Naive B cell (primary cell): ENCODE measurements at regions not wholly inside any gene's neighbourhood (a gene's known extent, or its start where the extent isn't known, plus 50 kb on each side); places are given as distances from the start of the nearest gene placed in this dataset.

ENCODE experiments used
- ATAC-seq, 2 donors: fragments of 150-1000 bp; cut with Tn5 transposase; 2 replicates each; pipeline ENCODE4 v1.10.0; 2021; ENCODE audit warnings: low read depth in 2 of 2, mild to moderate bottlenecking in 2 of 2, moderate library complexity in 2 of 2
- DNase-seq: peaks from one replicate; pipeline ENCODE4 v3.0.0; 2022
- H3K27ac Mint-ChIP-seq, 6 donors: one replicate each; pipeline ENCODE4 v1.8.0; 2020 to 2022; ENCODE audit warnings: mild to moderate bottlenecking in 6 of 6, mixed read lengths in 6 of 6, moderate library complexity in 5 of 6, inconsistent platforms in 2 of 6
- H3K27me3 Mint-ChIP-seq, 3 donors: one replicate each; pipeline ENCODE4 v1.8.0; 2021 to 2022; ENCODE audit warnings: mixed read lengths in 3 of 3, mild to moderate bottlenecking in 1 of 3
- H3K36me3 Mint-ChIP-seq, 2 donors: one replicate each; pipeline ENCODE4 v1.8.0; 2020 to 2022; ENCODE audit warnings: mixed read lengths in 2 of 2, inconsistent platforms in 1 of 2, mild to moderate bottlenecking in 1 of 2
- H3K4me1 Mint-ChIP-seq, 3 donors: one replicate each; pipeline ENCODE4 v1.8.0; 2020 to 2022; ENCODE audit warnings: mixed read lengths in 3 of 3, inconsistent platforms in 1 of 3, mild to moderate bottlenecking in 1 of 3, moderate library complexity in 1 of 3
- H3K4me3 Mint-ChIP-seq, 8 donors: one replicate each; pipeline ENCODE4 v1.8.0; 2020 to 2022; ENCODE audit warnings: mild to moderate bottlenecking in 8 of 8, mixed read lengths in 8 of 8, moderate library complexity in 8 of 8, inconsistent platforms in 2 of 8
- H3K9me3 Mint-ChIP-seq, 7 donors: one replicate each; pipeline ENCODE4 v1.8.0; 2020 to 2022; ENCODE audit warnings: mixed read lengths in 7 of 7, mild to moderate bottlenecking in 5 of 7, inconsistent platforms in 2 of 7, moderate library complexity in 1 of 7

- Mint-ChIP-seq H3K27ac (no peak overlapping the region), H3K4me3 (no peak overlapping the region), H3K9me3 (peaks cover 0 to 11% (median 3%) of the 10 kb centered on the region in 7 donors), H3K27me3 (no peaks in the 10 kb centered on the region), H3K36me3 (no peaks in the 10 kb centered on the region), H3K4me1 (no peaks in the 10 kb centered on the region)
- no peak for ATAC-seq
- DNase-seq: no peak
These were observed 424.9 kb downstream of the CENPC start for GRCh38 chr4:67120369-67120768.

- no peak overlapping the region for H3K4me3 Mint-ChIP-seq
These were observed 436.0 kb downstream of the CENPC start for GRCh38 chr4:67109276-67109675.

GRCh38 chr4:67106861-67107460 is 438.3 kb downstream of the CENPC start:
- Mint-ChIP-seq H3K4me1 (no peaks in the 10 kb centered on the region), H3K27me3 (peaks cover 0 to 4% (median 0%) of the 10 kb centered on the region in 3 donors), H3K27ac (no peak overlapping the region), H3K36me3 (no peaks in the 10 kb centered on the region), H3K4me3 (no peak overlapping the region), H3K9me3 (peaks cover 0 to 4% (median 0%) of the 10 kb centered on the region in 7 donors)
- DNase-seq: no peak
- ATAC-seq: no peak

More at GRCh38 chr4:67109276-67109675, 436.0 kb downstream of the CENPC start:
- H3K27ac Mint-ChIP-seq: no peak overlapping the region
- ATAC-seq (no peak), DNase-seq (no peak)
- H3K4me1 Mint-ChIP-seq: no peaks in the 10 kb centered on the region
- H3K36me3 Mint-ChIP-seq: no peaks in the 10 kb centered on the region
- H3K27me3 Mint-ChIP-seq: no peaks in the 10 kb centered on the region
- H3K9me3 Mint-ChIP-seq: peaks cover 0 to 2% (median 0%) of the 10 kb centered on the region in 7 donors

DNA sequence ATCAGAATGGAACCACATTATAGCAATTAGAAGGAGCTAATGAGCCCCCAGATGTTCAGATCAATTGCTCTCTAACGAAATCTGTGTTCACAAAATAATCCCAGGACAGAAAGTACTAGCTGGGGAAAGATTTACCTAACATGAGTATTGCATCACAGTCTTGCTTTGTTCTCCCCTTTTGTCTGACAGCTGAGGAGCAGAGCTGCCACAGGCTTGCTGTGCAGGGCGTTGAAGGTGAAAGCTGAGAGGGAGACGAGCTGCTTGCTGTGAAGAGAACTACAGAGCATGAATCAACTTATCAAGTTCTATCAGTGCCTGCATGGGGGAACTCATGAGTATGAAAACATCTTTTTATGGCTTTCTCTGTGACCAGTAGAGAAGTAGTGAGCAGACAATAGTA is 441.2 kb downstream of the CENPC start:
- Mint-ChIP-seq H3K4me1 (no peaks in the 10 kb centered on the region), H3K4me3 (no peak overlapping the region), H3K27me3 (peaks cover 0 to 4% (median 0%) of the 10 kb centered on the region in 3 donors), H3K27ac (no peak overlapping the region), H3K36me3 (no peaks in the 10 kb centered on the region), H3K9me3 (peaks cover 0 to 4% (median 0%) of the 10 kb centered on the region in 7 donors)
- ATAC-seq (no peak), DNase-seq (no peak)

DNA sequence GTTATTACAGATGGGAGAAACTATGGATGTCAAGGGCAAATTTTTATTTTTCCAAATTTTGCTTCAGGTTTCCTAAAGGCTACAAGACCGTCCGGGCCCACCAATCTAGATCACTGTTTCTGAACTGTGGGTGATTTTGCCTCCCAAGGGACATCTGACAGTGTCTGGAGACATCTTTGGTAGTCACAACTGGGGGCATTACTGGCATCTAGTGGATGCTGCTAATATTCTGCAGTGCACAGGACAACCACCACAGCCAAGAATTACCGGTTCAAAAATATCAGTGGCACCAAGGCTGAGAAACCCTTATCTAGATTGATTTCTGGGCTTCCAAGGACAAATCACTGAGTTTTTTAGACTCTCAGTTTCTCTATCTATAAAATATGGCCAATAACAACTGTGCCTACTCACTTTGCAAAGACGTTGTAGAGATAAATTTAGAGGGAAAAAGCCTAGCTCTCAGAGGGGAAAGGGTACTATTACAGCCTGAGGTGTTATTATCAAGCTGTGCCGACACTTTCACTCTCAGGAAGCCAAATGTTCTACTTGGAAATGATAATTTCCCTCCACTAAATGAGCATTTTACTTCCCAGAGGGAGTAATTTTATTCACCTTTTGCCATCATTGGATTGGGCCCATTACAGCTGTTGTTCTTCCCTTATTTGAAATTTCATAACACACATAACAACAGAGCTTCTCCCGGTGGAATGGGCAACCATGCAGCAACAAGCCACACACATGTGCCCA is 442.1 kb downstream of the CENPC start:
- Mint-ChIP-seq H3K4me3 (no peak overlapping the region), H3K27ac (no peak overlapping the region), H3K36me3 (no peaks in the 10 kb centered on the region), H3K4me1 (no peaks in the 10 kb centered on the region), H3K9me3 (peaks cover 0 to 4% (median 0%) of the 10 kb centered on the region in 7 donors), H3K27me3 (peaks cover 0 to 4% (median 0%) of the 10 kb centered on the region in 3 donors)
- ATAC-seq: no peak
- no peak for DNase-seq

DNA sequence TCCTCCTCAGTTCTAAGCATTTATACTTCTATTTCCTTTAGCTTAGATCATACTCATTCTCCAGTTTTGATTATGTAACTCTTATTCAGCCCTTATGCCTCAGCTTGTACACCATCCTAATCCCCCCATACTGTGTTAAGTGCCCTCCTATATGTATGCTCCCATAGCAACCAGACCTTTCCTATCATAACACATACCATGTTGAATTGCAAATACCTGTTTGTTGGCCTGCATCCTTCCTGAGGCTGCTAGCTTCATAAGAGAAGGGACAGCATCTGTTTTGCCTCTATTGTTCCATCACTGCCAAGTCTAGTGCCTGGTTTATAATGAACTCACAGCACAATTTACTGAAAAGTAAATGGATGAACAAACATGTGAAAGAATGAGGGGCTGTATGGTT is 443.7 kb downstream of the CENPC start:
- no peaks in the 10 kb centered on the region for H3K4me1 Mint-ChIP-seq

DNA sequence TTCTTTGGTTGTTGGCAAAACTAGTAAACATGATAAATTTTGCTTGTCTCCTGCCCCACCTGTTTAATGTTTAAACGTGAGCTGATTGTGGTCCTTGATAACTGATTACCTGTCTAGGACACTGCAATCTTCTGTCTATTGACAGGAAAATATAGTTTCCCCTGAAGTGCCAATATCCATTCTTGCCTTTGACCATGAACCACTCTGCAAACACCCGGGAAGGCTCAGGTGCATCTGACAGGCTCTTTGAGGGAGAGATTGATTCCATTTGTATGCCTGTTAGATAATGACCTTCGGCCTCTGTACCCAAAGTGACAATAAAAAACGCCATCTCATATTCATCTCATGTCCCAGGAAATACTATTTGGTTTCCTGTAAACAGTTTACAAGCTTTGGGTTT is 453.0 kb downstream of the CENPC start:
- H3K4me1 Mint-ChIP-seq: no peaks in the 10 kb centered on the region

More for the DNA sequence above, 443.7 kb downstream of the CENPC start:
- Mint-ChIP-seq H3K9me3 (peaks cover 0 to 4% (median 0%) of the 10 kb centered on the region in 7 donors), H3K36me3 (no peaks in the 10 kb centered on the region), H3K4me3 (no peak overlapping the region), H3K27ac (no peak overlapping the region), H3K27me3 (peaks cover 0 to 4% (median 0%) of the 10 kb centered on the region in 3 donors)
- DNase-seq (no peak), ATAC-seq (no peak)

GRCh38 chr4:67091673-67092072 is 453.6 kb downstream of the CENPC start:
- no peak for DNase-seq
- Mint-ChIP-seq H3K27ac (no peak overlapping the region), H3K9me3 (peaks cover 0 to 2% (median 0%) of the 10 kb centered on the region in 7 donors), H3K36me3 (no peaks in the 10 kb centered on the region), H3K4me1 (no peaks in the 10 kb centered on the region), H3K27me3 (no peaks in the 10 kb centered on the region), H3K4me3 (no peak overlapping the region)
- no peak for ATAC-seq

More for the DNA sequence above, 453.0 kb downstream of the CENPC start:
- no peak for ATAC-seq
- no peak for DNase-seq
- Mint-ChIP-seq H3K27ac (no peak overlapping the region), H3K9me3 (peaks cover 0 to 2% (median 0%) of the 10 kb centered on the region in 7 donors), H3K36me3 (no peaks in the 10 kb centered on the region), H3K4me3 (no peak overlapping the region), H3K27me3 (no peaks in the 10 kb centered on the region)

GRCh38 chr4:67087897-67088296 is 457.4 kb downstream of the CENPC start:
- H3K27ac Mint-ChIP-seq: no peak overlapping the region
- H3K9me3 Mint-ChIP-seq: no peaks in the 10 kb centered on the region
- H3K27me3 Mint-ChIP-seq: no peaks in the 10 kb centered on the region
- ATAC-seq: no peak
- H3K36me3 Mint-ChIP-seq: no peaks in the 10 kb centered on the region
- no peak overlapping the region for H3K4me3 Mint-ChIP-seq
- no peaks in the 10 kb centered on the region for H3K4me1 Mint-ChIP-seq
- DNase-seq: no peak

DNA sequence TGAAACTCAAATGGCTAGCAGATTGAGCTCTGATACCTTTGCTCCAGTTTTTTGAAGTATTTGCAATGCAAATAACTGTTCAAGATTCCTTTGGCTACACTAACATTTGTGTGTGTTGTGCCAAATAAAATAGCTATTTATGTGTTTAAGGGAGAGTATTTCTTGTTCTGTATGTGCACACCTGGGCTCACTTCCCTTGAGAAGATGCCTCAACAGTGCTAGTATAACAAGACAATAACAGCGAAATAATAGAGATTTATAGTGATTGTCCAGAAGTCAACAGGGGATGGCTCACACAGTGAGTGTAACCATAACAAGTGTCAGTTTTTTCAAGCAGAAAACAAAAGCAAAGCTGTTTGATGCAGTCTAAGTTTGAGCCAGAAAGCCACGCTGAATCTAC is 460.5 kb downstream of the CENPC start:
- H3K4me3 Mint-ChIP-seq: no peak overlapping the region
- no peaks in the 10 kb centered on the region for H3K27me3 Mint-ChIP-seq
- H3K27ac Mint-ChIP-seq: no peak overlapping the region
- DNase-seq (no peak), ATAC-seq (no peak)
- peaks cover 0 to 2% (median 0%) of the 10 kb centered on the region in 7 donors for H3K9me3 Mint-ChIP-seq
- no peaks in the 10 kb centered on the region for H3K4me1 Mint-ChIP-seq
- no peaks in the 10 kb centered on the region for H3K36me3 Mint-ChIP-seq

DNA sequence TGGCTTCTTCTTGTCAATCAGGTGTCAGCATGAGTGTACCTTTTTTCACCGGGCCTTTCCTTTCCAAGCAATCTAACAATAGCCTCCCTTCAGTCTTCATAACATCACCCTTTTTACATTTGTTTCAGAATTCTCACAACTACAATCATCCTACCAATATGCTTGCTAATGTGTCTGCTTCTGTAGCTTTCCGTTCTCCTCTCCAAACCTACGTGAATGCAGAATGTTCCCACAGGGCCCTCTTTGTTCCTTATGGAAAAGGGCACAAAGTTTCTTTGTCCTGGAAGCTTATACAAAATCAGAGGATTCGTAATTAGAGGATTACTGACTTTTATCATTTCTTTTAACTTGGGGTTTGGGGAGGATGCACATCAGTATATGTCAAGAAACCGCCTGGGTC is 461.8 kb downstream of the CENPC start:
- peaks cover 0 to 2% (median 0%) of the 10 kb centered on the region in 7 donors for H3K9me3 Mint-ChIP-seq
- no peak for ATAC-seq
- no peaks in the 10 kb centered on the region for H3K36me3 Mint-ChIP-seq
- H3K27me3 Mint-ChIP-seq: no peaks in the 10 kb centered on the region
- H3K27ac Mint-ChIP-seq: no peak overlapping the region
- H3K4me3 Mint-ChIP-seq: no peak overlapping the region
- no peaks in the 10 kb centered on the region for H3K4me1 Mint-ChIP-seq
- DNase-seq: no peak

GRCh38 chr4:67082746-67083145 is 462.6 kb downstream of the CENPC start:
- peaks cover 0 to 2% (median 0%) of the 10 kb centered on the region in 7 donors for H3K9me3 Mint-ChIP-seq
- no peak overlapping the region for H3K4me3 Mint-ChIP-seq

GRCh38 chr4:67080046-67080557 is 465.2 kb downstream of the CENPC start:
- ATAC-seq (no peak), DNase-seq (no peak)
- H3K27ac Mint-ChIP-seq: no peak overlapping the region
- H3K4me3 Mint-ChIP-seq: no peak overlapping the region
- H3K9me3 Mint-ChIP-seq: peaks cover 0 to 2% (median 0%) of the 10 kb centered on the region in 7 donors
- H3K27me3 Mint-ChIP-seq: no peaks in the 10 kb centered on the region
- no peaks in the 10 kb centered on the region for H3K4me1 Mint-ChIP-seq
- H3K36me3 Mint-ChIP-seq: no peaks in the 10 kb centered on the region

More at GRCh38 chr4:67082746-67083145, 462.6 kb downstream of the CENPC start:
- H3K27ac Mint-ChIP-seq: no peak overlapping the region
- DNase-seq (no peak), ATAC-seq (no peak)
- no peaks in the 10 kb centered on the region for H3K36me3 Mint-ChIP-seq
- H3K27me3 Mint-ChIP-seq: no peaks in the 10 kb centered on the region
- no peaks in the 10 kb centered on the region for H3K4me1 Mint-ChIP-seq

GRCh38 chr4:67071641-67072040 is 473.7 kb downstream of the CENPC start:
- Mint-ChIP-seq H3K9me3 (peaks cover 3 to 8% (median 5%) of the 10 kb centered on the region in 7 donors), H3K4me3 (no peak overlapping the region), H3K27ac (no peak overlapping the region), H3K36me3 (no peaks in the 10 kb centered on the region), H3K4me1 (no peaks in the 10 kb centered on the region), H3K27me3 (peaks cover 0 to 5% (median 0%) of the 10 kb centered on the region in 3 donors)
- ATAC-seq (no peak), DNase-seq (no peak)
